HepG2 (cell line): ENCODE measurements at regions not wholly inside any gene's neighbourhood (a gene's known extent, or its start where the extent isn't known, plus 50 kb on each side); places are given as distances from the start of the nearest gene placed in this dataset.
A peak's percentile ranks its signal among the peaks of the same experiment; 100 is the strongest.

ENCODE experiments used
- GTF3A ChIP-seq: sonication (generic); formaldehyde crosslinking; conservative IDR thresholded peaks from 2 replicates; pipeline ENCODE4 v1.4.0; 2020; ENCODE audit warnings: mild to moderate bottlenecking, missing genetic modification reagents
- MLXIP ChIP-seq: sonication (generic); formaldehyde crosslinking; IDR thresholded peaks from 2 replicates; pipeline ENCODE4 v1.9.0; 2021; ENCODE audit warnings: missing genetic modification reagents, borderline replicate concordance
- MTF1 ChIP-seq: sonication (generic); formaldehyde crosslinking; IDR thresholded peaks from 2 replicates; pipeline ENCODE4 v1.5.0; 2020; ENCODE audit warnings: missing genetic modification reagents
- NCOA2 ChIP-seq: sonication (generic); formaldehyde crosslinking; IDR thresholded peaks from 2 replicates; pipeline ENCODE4 v1.8.0; 2022; ENCODE audit warnings: inconsistent platforms
- NR2C2 ChIP-seq: sonication (generic); formaldehyde crosslinking; IDR thresholded peaks from 2 replicates; pipeline ENCODE4 v1.4.0; 2020; ENCODE audit warnings: missing genetic modification reagents, mild to moderate bottlenecking, moderate library complexity, borderline replicate concordance
- SAFB2 ChIP-seq: sonication (generic); formaldehyde crosslinking; IDR thresholded peaks from 2 replicates; pipeline ENCODE4 v1.5.1; 2020; ENCODE audit warnings: missing genetic modification reagents, low read depth, mild to moderate bottlenecking, borderline replicate concordance
- SUZ12 ChIP-seq: fragments of 150-350 bp; IDR thresholded peaks from 2 replicates; pipeline ENCODE4 v1.6.1; 2014; ENCODE audit warnings: low read depth, low read length
- UBTF ChIP-seq: sonication (generic); formaldehyde crosslinking; IDR thresholded peaks from 2 replicates; pipeline ENCODE4 v1.4.0; 2020; ENCODE audit warnings: mild to moderate bottlenecking, missing genetic modification reagents
- YEATS2 ChIP-seq: sonication (generic); formaldehyde crosslinking; IDR thresholded peaks from 2 replicates; pipeline ENCODE4 v1.4.0; 2020; ENCODE audit warnings: missing genetic modification reagents, borderline replicate concordance
- ZNF101 ChIP-seq: sonication (generic); formaldehyde crosslinking; IDR thresholded peaks from 2 replicates; pipeline ENCODE4 v1.4.0; 2020; ENCODE audit warnings: mild to moderate bottlenecking, low read depth, missing genetic modification reagents, borderline replicate concordance
- ZNF33A ChIP-seq: sonication (generic); formaldehyde crosslinking; IDR thresholded peaks from 2 replicates; pipeline ENCODE4 v1.5.1; 2020; ENCODE audit warnings: missing genetic modification reagents, mild to moderate bottlenecking, moderate library complexity, borderline replicate concordance
- ZNF614 ChIP-seq: IDR thresholded peaks from 2 replicates; pipeline ENCODE4 v1.6.1; 2018; ENCODE audit warnings: missing biosample characterization, missing genetic modification reagents, inconsistent platforms, borderline replicate concordance
- ZNF660 ChIP-seq: sonication (generic); formaldehyde crosslinking; IDR thresholded peaks from 2 replicates; pipeline ENCODE4 v1.5.1; 2020; ENCODE audit warnings: mild to moderate bottlenecking, low read depth, missing genetic modification reagents, borderline replicate concordance
- ZNF788 ChIP-seq: sonication (generic); formaldehyde crosslinking; IDR thresholded peaks from 2 replicates; pipeline ENCODE4 v1.5.0; 2020; ENCODE audit warnings: mild to moderate bottlenecking, missing genetic modification reagents, borderline replicate concordance
- TF ChIP-seq, protein P1 (sequence below): sonication (generic); formaldehyde crosslinking; conservative IDR thresholded peaks from 2 replicates; pipeline ENCODE4 v1.4.0; 2020; ENCODE audit warnings: mild to moderate bottlenecking, missing genetic modification reagents, moderate library complexity
- TF ChIP-seq, protein P2 (sequence below): sonication (generic); formaldehyde crosslinking; IDR thresholded peaks from 2 replicates; pipeline ENCODE4 v1.5.1; 2020; ENCODE audit warnings: mild to moderate bottlenecking, missing genetic modification reagents

- TF ChIP-seq NCOA2 (CRISPR knock-in tag) (no peak; the same call in 1 of the 2 replicates), ZNF788 (CRISPR knock-in tag) (peak; percentile 48; the same call in 1 of the 2 replicates), ZNF660 (CRISPR knock-in tag) (no peak), ZNF614 (peak; percentile 73; the same call in 1 of the 2 replicates), SUZ12 (no peak), SAFB2 (CRISPR knock-in tag) (no peak; the same call in 1 of the 2 replicates), UBTF (no peak), GTF3A (CRISPR knock-in tag) (no peak), YEATS2 (CRISPR knock-in tag) (peak; percentile 57; the same call in 1 of the 2 replicates), ZNF33A (CRISPR knock-in tag) (peak; percentile 70; the same call in 1 of the 2 replicates), NR2C2 (peak; percentile 33; the same call in 1 of the 2 replicates), ZNF101 (no peak), MLXIP (CRISPR knock-in tag) (no peak), MTF1 (CRISPR knock-in tag) (no peak)
- TF ChIP-seq, protein P1, sequence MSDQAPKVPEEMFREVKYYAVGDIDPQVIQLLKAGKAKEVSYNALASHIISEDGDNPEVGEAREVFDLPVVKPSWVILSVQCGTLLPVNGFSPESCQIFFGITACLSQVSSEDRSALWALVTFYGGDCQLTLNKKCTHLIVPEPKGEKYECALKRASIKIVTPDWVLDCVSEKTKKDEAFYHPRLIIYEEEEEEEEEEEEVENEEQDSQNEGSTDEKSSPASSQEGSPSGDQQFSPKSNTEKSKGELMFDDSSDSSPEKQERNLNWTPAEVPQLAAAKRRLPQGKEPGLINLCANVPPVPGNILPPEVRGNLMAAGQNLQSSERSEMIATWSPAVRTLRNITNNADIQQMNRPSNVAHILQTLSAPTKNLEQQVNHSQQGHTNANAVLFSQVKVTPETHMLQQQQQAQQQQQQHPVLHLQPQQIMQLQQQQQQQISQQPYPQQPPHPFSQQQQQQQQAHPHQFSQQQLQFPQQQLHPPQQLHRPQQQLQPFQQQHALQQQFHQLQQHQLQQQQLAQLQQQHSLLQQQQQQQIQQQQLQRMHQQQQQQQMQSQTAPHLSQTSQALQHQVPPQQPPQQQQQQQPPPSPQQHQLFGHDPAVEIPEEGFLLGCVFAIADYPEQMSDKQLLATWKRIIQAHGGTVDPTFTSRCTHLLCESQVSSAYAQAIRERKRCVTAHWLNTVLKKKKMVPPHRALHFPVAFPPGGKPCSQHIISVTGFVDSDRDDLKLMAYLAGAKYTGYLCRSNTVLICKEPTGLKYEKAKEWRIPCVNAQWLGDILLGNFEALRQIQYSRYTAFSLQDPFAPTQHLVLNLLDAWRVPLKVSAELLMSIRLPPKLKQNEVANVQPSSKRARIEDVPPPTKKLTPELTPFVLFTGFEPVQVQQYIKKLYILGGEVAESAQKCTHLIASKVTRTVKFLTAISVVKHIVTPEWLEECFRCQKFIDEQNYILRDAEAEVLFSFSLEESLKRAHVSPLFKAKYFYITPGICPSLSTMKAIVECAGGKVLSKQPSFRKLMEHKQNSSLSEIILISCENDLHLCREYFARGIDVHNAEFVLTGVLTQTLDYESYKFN (CRISPR knock-in tag): peak; percentile 89
- TF ChIP-seq, protein P2, sequence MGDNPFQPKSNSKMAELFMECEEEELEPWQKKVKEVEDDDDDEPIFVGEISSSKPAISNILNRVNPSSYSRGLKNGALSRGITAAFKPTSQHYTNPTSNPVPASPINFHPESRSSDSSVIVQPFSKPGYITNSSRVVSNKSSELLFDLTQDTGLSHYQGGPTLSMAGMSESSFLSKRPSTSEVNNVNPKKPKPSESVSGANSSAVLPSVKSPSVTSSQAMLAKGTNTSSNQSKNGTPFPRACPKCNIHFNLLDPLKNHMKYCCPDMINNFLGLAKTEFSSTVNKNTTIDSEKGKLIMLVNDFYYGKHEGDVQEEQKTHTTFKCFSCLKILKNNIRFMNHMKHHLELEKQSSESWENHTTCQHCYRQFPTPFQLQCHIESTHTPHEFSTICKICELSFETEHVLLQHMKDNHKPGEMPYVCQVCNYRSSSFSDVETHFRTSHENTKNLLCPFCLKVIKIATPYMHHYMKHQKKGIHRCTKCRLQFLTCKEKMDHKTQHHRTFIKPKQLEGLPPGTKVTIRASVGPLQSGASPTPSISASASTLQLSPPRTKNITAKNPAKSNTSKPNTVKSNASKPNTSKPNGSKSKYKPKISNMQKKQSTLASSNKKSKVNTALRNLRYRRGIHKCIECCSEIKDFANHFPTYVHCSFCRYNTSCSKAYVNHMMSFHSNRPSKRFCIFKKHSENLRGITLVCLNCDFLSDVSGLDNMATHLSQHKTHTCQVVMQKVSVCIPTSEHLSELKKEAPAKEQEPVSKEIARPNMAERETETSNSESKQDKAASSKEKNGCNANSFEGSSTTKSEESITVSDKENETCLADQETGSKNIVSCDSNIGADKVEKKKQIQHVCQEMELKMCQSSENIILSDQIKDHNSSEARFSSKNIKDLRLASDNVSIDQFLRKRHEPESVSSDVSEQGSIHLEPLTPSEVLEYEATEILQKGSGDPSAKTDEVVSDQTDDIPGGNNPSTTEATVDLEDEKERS (CRISPR knock-in tag): no peak; the same call in 1 of the 2 replicates
Measured at GRCh38 chr1:245045087-245045881, 109.5 kb upstream of the KIF26B start (continued).
